Stimulated activated CD8-positive, alpha-beta memory T cell treated with anti-CD3 and anti-CD28 coated beads, Interleukin-15, amount 100 ng/mL, for 48 hours (primary cell): ENCODE measurements at regions not wholly inside any gene's neighbourhood (a gene's known extent, or its start where the extent isn't known, plus 50 kb on each side); places are given as distances from the start of the nearest gene placed in this dataset.

Source experiments
- DNase-seq, 2 donors: peaks; one replicate each; pipeline ENCODE4 v3.0.0-alpha.2; 2020; ENCODE audit warnings: low read depth in 2 of 2

GRCh38 chr12:67147030-67147429 lies 122.1 kb upstream of the CAND1 start:
- no peak for DNase-seq

- no peak for DNase-seq
Measured at GRCh38 chr12:67147447-67147846, 121.7 kb upstream of the CAND1 start.

- DNase-seq = no peak
Measured at GRCh38 chr12:67148265-67148664, 120.9 kb upstream of the CAND1 start.

- no peak for DNase-seq
Measured at GRCh38 chr12:67151886-67152285, 117.3 kb upstream of the CAND1 start.

- no peak for DNase-seq
Measured at GRCh38 chr12:67152451-67152850, 116.7 kb upstream of the CAND1 start.

- no peak for DNase-seq
Measured at GRCh38 chr12:67154901-67155300, 114.3 kb upstream of the CAND1 start.

- DNase-seq = no peak
Measured at GRCh38 chr12:67155863-67156262, 113.3 kb upstream of the CAND1 start.

- DNase-seq = no peak
Measured at GRCh38 chr12:67161322-67161918, 107.7 kb upstream of the CAND1 start.

- DNase-seq = no peak
Measured at GRCh38 chr12:67173258-67173657, 95.9 kb upstream of the CAND1 start.

- no peak for DNase-seq
Measured at GRCh38 chr12:67182551-67182950, 86.6 kb upstream of the CAND1 start.

- no peak for DNase-seq
Measured at GRCh38 chr12:67193704-67194103, 75.5 kb upstream of the CAND1 start.

GRCh38 chr12:67200386-67200785 lies 68.8 kb upstream of the CAND1 start:
- DNase-seq = no peak

GRCh38 chr12:67202011-67202677 lies 67.0 kb upstream of the CAND1 start:
- no peak for DNase-seq

- no peak for DNase-seq
Measured at GRCh38 chr12:67202678-67203012, 66.5 kb upstream of the CAND1 start.

- DNase-seq = no peak
Measured at GRCh38 chr12:67208281-67209067, 60.7 kb upstream of the CAND1 start.

GRCh38 chr12:67211029-67211428 lies 58.1 kb upstream of the CAND1 start:
- DNase-seq = no peak

GRCh38 chr12:67211494-67211893 lies 57.7 kb upstream of the CAND1 start:
- no peak for DNase-seq

- no peak for DNase-seq
Measured at GRCh38 chr12:67217647-67218046, 51.5 kb upstream of the CAND1 start.
